Uterus (tissue), 2 donors: ENCODE measurements at regions not wholly inside any gene's neighbourhood (a gene's known extent, or its start where the extent isn't known, plus 50 kb on each side); places are given as distances from the start of the nearest gene placed in this dataset.

Experiments used
- POLR2A ChIP-seq, 2 donors: fragments of 450-650 bp; IDR thresholded peaks; one replicate each; pipeline ENCODE4 v1.6.1; 2016; ENCODE audit warnings: antibody characterized with exemption in 2 of 2, mild to moderate bottlenecking in 1 of 2, moderate library complexity in 1 of 2
- TF ChIP-seq, protein P1 (sequence below), 4 experiments: fragments of 200-600 bp in 2 of 4; fragments of 450-650 bp in 2 of 4; sonication (generic) in 2 of 4; IDR thresholded peaks; one replicate each; pipeline ENCODE4 v1.5.1; 2016 to 2019; ENCODE audit warnings: antibody characterized with exemption in 4 of 4, mild to moderate bottlenecking in 2 of 4, moderate library complexity in 1 of 4

DNA sequence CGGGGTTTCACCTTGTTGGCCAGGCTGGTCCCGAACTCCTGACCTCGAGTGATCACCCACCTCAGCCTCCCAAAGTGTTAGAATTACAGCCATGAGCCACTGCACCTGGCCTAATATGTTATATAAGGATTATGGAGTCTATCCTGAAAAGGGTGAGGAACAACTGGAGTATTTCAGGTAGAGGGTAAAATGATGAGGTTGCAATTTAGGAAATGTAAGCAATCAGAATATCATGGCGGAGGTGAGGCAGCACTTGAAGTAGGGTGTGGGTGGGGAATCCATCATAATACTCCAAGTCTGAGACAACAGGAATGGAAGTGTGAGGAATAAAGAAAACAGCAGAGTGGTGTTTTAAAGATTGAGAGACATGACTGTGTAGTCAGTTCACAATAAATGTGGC, 582.2 kb downstream of the FGF9 start:
- TF ChIP-seq, protein P1, sequence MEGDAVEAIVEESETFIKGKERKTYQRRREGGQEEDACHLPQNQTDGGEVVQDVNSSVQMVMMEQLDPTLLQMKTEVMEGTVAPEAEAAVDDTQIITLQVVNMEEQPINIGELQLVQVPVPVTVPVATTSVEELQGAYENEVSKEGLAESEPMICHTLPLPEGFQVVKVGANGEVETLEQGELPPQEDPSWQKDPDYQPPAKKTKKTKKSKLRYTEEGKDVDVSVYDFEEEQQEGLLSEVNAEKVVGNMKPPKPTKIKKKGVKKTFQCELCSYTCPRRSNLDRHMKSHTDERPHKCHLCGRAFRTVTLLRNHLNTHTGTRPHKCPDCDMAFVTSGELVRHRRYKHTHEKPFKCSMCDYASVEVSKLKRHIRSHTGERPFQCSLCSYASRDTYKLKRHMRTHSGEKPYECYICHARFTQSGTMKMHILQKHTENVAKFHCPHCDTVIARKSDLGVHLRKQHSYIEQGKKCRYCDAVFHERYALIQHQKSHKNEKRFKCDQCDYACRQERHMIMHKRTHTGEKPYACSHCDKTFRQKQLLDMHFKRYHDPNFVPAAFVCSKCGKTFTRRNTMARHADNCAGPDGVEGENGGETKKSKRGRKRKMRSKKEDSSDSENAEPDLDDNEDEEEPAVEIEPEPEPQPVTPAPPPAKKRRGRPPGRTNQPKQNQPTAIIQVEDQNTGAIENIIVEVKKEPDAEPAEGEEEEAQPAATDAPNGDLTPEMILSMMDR (IDR thresholded peaks at IDR 0.05): no peak
- no peak for TF ChIP-seq POLR2A (IDR thresholded peaks at IDR 0.05)
